NB4 (cell line): ENCODE measurements at regions not wholly inside any gene's neighbourhood (a gene's known extent, or its start where the extent isn't known, plus 50 kb on each side); places are given as distances from the start of the nearest gene placed in this dataset.

Experiments used
- DNase-seq: peaks from one replicate; pipeline ENCODE4 v3.0.0; 2010; ENCODE audit warnings: low read depth
- H3K4me3 ChIP-seq: one replicate; pipeline ENCODE4 v1.5.1; 2011; ENCODE audit warnings: mild to moderate bottlenecking, low read depth, low read length, moderate library complexity
- MAX ChIP-seq: IDR thresholded peaks from 2 replicates; pipeline ENCODE4 v1.6.1; 2011; ENCODE audit warnings: low read depth, low read length
- MYC ChIP-seq: IDR thresholded peaks from 2 replicates; pipeline ENCODE4 v1.6.1; 2011; ENCODE audit warnings: low read depth, low read length
- POLR2A ChIP-seq: IDR thresholded peaks from 2 replicates; pipeline ENCODE4 v1.6.1; 2011; ENCODE audit warnings: mild to moderate bottlenecking; ENCODE audit not compliant: insufficient read length; ENCODE audit errors: extremely low read depth
- TF ChIP-seq, protein P1 (sequence below): IDR thresholded peaks from one replicate; pipeline ENCODE4 v1.5.1; 2012; ENCODE audit warnings: low read depth, low read length

DNA sequence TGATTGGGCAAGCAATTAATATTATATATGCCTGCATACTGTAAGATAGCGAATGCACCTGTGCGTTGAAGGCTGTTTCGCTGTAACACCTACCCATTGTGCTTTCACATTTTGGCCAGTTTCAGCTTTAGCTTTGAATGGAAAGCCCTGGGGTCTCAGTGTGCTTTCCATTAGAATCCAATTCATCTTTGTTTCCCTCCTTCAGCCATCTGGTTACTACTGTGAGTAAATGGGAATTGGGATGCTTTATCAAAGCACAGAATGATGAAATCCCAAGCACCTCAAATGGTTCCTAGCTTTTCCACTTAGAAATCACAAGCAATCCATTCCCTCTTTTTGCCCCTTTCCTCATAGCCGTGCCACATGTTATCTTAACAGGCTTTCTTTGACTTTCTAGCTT is 127.1 kb downstream of the HDGFL1 start:
- TF ChIP-seq, protein P1, sequence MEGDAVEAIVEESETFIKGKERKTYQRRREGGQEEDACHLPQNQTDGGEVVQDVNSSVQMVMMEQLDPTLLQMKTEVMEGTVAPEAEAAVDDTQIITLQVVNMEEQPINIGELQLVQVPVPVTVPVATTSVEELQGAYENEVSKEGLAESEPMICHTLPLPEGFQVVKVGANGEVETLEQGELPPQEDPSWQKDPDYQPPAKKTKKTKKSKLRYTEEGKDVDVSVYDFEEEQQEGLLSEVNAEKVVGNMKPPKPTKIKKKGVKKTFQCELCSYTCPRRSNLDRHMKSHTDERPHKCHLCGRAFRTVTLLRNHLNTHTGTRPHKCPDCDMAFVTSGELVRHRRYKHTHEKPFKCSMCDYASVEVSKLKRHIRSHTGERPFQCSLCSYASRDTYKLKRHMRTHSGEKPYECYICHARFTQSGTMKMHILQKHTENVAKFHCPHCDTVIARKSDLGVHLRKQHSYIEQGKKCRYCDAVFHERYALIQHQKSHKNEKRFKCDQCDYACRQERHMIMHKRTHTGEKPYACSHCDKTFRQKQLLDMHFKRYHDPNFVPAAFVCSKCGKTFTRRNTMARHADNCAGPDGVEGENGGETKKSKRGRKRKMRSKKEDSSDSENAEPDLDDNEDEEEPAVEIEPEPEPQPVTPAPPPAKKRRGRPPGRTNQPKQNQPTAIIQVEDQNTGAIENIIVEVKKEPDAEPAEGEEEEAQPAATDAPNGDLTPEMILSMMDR: no peak
- TF ChIP-seq MAX (no peak), POLR2A (no peak), MYC (no peak)
- H3K4me3 ChIP-seq: no peak overlapping the region
- DNase-seq: no peak

DNA sequence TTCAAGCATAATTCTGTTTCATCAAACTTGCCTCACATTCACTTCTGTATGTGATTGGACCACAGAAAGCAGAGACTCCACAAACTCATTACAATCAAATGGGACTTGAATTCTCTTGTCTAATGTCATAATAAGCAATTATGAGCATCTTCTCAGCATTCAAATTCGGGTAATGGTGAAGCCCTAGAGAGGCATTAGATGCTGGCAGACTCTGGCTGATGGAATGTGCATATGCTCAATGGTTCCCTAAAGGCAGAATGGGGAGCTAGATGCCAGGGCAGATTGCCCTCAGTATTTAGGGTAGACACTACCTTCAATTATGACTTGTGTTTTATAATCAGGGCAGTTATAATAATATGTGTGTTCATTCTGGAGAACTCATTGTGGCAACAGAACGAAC is 127.9 kb downstream of the HDGFL1 start:
- no peak for DNase-seq
- H3K4me3 ChIP-seq: no peak overlapping the region
- TF ChIP-seq POLR2A: no peak
- no peak for TF ChIP-seq MYC
- TF ChIP-seq, protein P1: no peak
- TF ChIP-seq MAX: no peak

DNA sequence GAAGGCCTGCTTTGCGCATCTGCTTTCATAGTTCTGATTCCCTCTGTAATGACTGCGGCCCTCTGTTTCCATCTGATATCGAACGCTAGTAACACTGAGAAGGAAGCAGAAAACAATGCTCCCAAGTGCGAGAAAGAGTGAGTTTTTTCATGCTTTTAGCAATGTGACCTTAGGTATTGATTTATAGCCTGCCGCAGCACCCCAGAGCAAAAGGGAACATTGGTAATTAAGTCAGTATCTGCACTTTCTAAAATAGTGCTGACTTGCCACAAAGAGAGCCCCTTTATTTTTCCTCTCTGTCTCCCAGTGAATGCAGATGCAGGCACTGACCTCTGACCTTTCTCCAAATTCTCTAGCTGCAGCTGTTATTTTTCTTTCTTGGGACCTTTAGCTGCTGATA is 129.8 kb downstream of the HDGFL1 start:
- DNase-seq: no peak
- no peak overlapping the region for H3K4me3 ChIP-seq
- TF ChIP-seq POLR2A (no peak), MYC (no peak), MAX (no peak)
- TF ChIP-seq, protein P1: no peak

GRCh38 chr6:22706651-22707050 is 137.3 kb downstream of the HDGFL1 start:
- TF ChIP-seq MAX: no peak
- TF ChIP-seq POLR2A: no peak
- TF ChIP-seq, protein P1: no peak
- no peak for TF ChIP-seq MYC
- H3K4me3 ChIP-seq: no peak overlapping the region
- no peak for DNase-seq

DNA sequence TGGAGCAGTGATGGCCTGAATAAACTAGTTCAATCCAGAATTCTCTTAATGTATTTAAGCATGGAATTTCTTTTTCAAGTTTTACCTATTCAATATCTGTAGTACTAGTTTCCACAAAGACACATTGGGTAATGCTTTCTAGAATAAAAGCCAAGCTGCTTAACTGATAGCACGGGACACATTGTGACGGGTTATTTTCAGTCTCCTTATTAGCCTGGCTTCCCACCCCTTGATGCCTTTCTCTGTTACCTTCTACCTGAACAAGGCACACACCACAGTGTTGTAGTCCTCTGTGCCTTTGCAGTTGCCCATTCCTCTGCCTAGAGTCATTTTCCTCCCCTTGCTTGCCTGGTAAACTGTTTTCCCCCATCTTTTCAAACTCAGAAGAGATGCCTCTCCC is 139.1 kb downstream of the HDGFL1 start:
- no peak overlapping the region for H3K4me3 ChIP-seq
- DNase-seq: no peak
- TF ChIP-seq, protein P1: no peak
- TF ChIP-seq MYC: no peak
- TF ChIP-seq POLR2A: no peak
- TF ChIP-seq MAX: no peak

- H3K4me3 ChIP-seq: no peak overlapping the region
- no peak for TF ChIP-seq POLR2A
- no peak for TF ChIP-seq MAX
- TF ChIP-seq, protein P1: no peak
- TF ChIP-seq MYC: no peak
- DNase-seq: no peak
These were observed 140.4 kb downstream of the HDGFL1 start for GRCh38 chr6:22709803-22710202.
